HG02588 (cell line): ENCODE measurements at regions not wholly inside any gene's neighbourhood (a gene's known extent, or its start where the extent isn't known, plus 50 kb on each side); places are given as distances from the start of the nearest gene placed in this dataset.

ENCODE experiments used
- ATAC-seq: cut with Tn5 transposase; IDR thresholded peaks from one replicate; pipeline ENCODE4 v1.9.1; 2021; ENCODE audit warnings: mild to moderate bottlenecking, moderate library complexity; ENCODE audit not compliant: unreplicated experiment

- ATAC-seq, result no peak
Observed at GRCh38 chr10:112092519-112092918, 91.0 kb downstream of the GPAM start.

GRCh38 chr10:112094984-112095383 is 88.6 kb downstream of the GPAM start:
- ATAC-seq, result no peak

GRCh38 chr10:112095731-112096130 is 87.8 kb downstream of the GPAM start:
- ATAC-seq, result no peak

GRCh38 chr10:112098682-112099081 is 84.9 kb downstream of the GPAM start:
- no peak for ATAC-seq
